Panc1 (cell line): ENCODE measurements at regions not wholly inside any gene's neighbourhood (a gene's known extent, or its start where the extent isn't known, plus 50 kb on each side); places are given as distances from the start of the nearest gene placed in this dataset.

Experiments
- ATAC-seq: fragments of 200-7000 bp; cut with Tn5 transposase; 2 replicates; pipeline ENCODE4 v1.9.1; 2020; ENCODE audit warnings: mild to moderate bottlenecking, moderate library complexity
- BruUV-seq: library from RNA; stranded (reverse); fragments of 400-500 nt; replicated peaks from 2 replicates; lab custom pipeline; 2021; lab: Mats Ljungman, UMichigan
- CTCF ChIA-PET: fragments of 300-600 bp; sonication (Branson Sonifier 250); formaldehyde crosslinking; loops from one replicate; lab custom pipeline; 2022; ENCODE audit warnings: antibody characterized with exemption; lab: Charles Lee
- POLR2A ChIA-PET: fragments of 300-600 bp; sonication (Branson Sonifier 250); formaldehyde crosslinking; loops from one replicate; lab custom pipeline; 2022; ENCODE audit warnings: antibody characterized with exemption; lab: Charles Lee
- DNase-seq: peaks from one replicate; pipeline ENCODE4 v3.0.0-alpha.2; 2010; ENCODE audit warnings: low read depth, low spot score
- H3K27ac ChIP-seq: 2 replicates; pipeline ENCODE4 v1.5.1; 2011; ENCODE audit warnings: mild to moderate bottlenecking, low read length, inconsistent platforms
- H3K27me3 ChIP-seq: fragments of 200-500 bp; sonication (Bioruptor generic); 2 replicates; pipeline ENCODE4 v1.6.0; 2014; ENCODE audit warnings: low read length, inconsistent platforms; ENCODE audit not compliant: control insufficient read depth, insufficient read depth
- H3K36me3 ChIP-seq: fragments of 200-500 bp; sonication (Bioruptor generic); 2 replicates; pipeline ENCODE4 v1.5.1; 2014; ENCODE audit warnings: inconsistent platforms, mild to moderate bottlenecking, low read length, moderate library complexity; ENCODE audit not compliant: control insufficient read depth, insufficient read depth
- H3K4me1 ChIP-seq: 2 replicates; pipeline ENCODE4 v1.5.1; 2011; ENCODE audit warnings: inconsistent platforms, mild to moderate bottlenecking, low read length, moderate library complexity; ENCODE audit not compliant: control insufficient read depth, insufficient read depth
- H3K4me3 ChIP-seq, 2 experiments: 2 replicates each; pipeline ENCODE4 v1.5.1; 2011 to 2012; ENCODE audit warnings: low read depth in 2 of 2, low read length in 2 of 2, mild to moderate bottlenecking in 2 of 2, inconsistent platforms in 1 of 2, moderate library complexity in 1 of 2
- H3K9me3 ChIP-seq: fragments of 200-500 bp; sonication (Bioruptor generic); 2 replicates; pipeline ENCODE4 v1.5.1; 2014; ENCODE audit warnings: low read depth, mild to moderate bottlenecking, inconsistent platforms, low read length, moderate library complexity; ENCODE audit not compliant: control insufficient read depth, insufficient read depth
- POLR2AphosphoS5 ChIP-seq: IDR thresholded peaks from 2 replicates; pipeline ENCODE4 v1.6.1; 2012; ENCODE audit warnings: mild to moderate bottlenecking, low read depth, low read length, moderate library complexity
- REST ChIP-seq, 2 experiments: IDR thresholded peaks; 2 replicates each; pipeline ENCODE4 v1.6.1; 2011 to 2012; ENCODE audit warnings: low read depth in 2 of 2, control low read depth in 1 of 2, low read length in 1 of 2, mild to moderate bottlenecking in 1 of 2, moderate library complexity in 1 of 2; ENCODE audit not compliant: insufficient read depth in 1 of 2
- SIN3A ChIP-seq: IDR thresholded peaks from 2 replicates; pipeline ENCODE4 v1.6.1; 2012; ENCODE audit warnings: low read depth, mild to moderate bottlenecking, low read length, moderate library complexity, borderline replicate concordance; ENCODE audit not compliant: insufficient read depth
- TCF7L2 ChIP-seq: IDR thresholded peaks from 2 replicates; pipeline ENCODE4 v1.6.1; 2011; ENCODE audit warnings: mild to moderate bottlenecking, low read depth, low read length, inconsistent platforms
- in situ Hi-C: cut with HindIII; loops from 2 replicates; pipeline ENCODE4 v1.10.0; 2016; ENCODE audit warnings: low sequenced_read_pairs, low pct_unique_long_range_greater_than_20kb
- intact Hi-C: fragments of 100-400 bp; cut with micrococcal nuclease; formaldehyde crosslinking; loops from one replicate; pipeline ENCODE4 v1.10.0; 2022; ENCODE audit not compliant: unreplicated experiment
- TF ChIP-seq, protein P1 (sequence below): fragments of 450-650 bp; IDR thresholded peaks from 2 replicates; pipeline ENCODE4 v1.5.1; 2017; ENCODE audit warnings: mild to moderate bottlenecking

DNA sequence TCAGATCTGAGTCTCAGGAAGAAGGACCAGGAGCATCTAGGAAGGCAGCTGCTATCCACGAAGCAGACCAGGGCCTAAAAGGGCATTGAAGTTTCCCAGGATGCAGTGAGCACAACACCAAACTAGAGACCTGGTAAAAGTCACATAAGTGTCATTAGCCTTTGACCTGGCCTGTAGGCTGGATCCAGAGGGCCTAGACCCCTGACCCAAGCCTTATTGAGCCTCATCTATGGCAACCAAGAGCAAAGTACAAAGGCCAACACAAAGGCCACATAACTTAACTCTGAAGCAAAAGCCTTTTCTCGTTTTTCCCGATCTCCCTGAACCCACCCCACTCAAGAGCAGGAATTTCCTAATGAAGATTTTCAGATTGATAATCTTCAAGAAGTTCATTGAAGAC, 127.3 kb upstream of the SRD5A2 start:
- H3K27me3 ChIP-seq, result no peaks in the 10 kb centered on the region; the same call in 1 of the 2 replicates
- TF ChIP-seq REST (IDR thresholded peaks at IDR 0.05; ENCODE audit: insufficient read depth in 1 of 2, low read depth in 2 of 2, low read length in 1 of 2) (no peak), SIN3A (no peak), TCF7L2 (no peak), POLR2AphosphoS5 (no peak)
- TF ChIP-seq, protein P1, sequence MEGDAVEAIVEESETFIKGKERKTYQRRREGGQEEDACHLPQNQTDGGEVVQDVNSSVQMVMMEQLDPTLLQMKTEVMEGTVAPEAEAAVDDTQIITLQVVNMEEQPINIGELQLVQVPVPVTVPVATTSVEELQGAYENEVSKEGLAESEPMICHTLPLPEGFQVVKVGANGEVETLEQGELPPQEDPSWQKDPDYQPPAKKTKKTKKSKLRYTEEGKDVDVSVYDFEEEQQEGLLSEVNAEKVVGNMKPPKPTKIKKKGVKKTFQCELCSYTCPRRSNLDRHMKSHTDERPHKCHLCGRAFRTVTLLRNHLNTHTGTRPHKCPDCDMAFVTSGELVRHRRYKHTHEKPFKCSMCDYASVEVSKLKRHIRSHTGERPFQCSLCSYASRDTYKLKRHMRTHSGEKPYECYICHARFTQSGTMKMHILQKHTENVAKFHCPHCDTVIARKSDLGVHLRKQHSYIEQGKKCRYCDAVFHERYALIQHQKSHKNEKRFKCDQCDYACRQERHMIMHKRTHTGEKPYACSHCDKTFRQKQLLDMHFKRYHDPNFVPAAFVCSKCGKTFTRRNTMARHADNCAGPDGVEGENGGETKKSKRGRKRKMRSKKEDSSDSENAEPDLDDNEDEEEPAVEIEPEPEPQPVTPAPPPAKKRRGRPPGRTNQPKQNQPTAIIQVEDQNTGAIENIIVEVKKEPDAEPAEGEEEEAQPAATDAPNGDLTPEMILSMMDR, result no peak
- H3K36me3 ChIP-seq, result no peaks in the 10 kb centered on the region
- no peak for DNase-seq
- H3K27ac ChIP-seq, result no peak overlapping the region
- ATAC-seq, result no peak
- H3K9me3 ChIP-seq, result no peaks in the 10 kb centered on the region
- intact Hi-C loops (no loop called here), in situ Hi-C loops (no loop called here)
- POLR2A ChIA-PET, result no interaction called here
- H3K4me3 ChIP-seq, result no peak overlapping the region
- CTCF ChIA-PET, result no interaction called here
- no peaks in the 10 kb centered on the region for H3K4me1 ChIP-seq
- no TSS peak for BruUV-seq

DNA sequence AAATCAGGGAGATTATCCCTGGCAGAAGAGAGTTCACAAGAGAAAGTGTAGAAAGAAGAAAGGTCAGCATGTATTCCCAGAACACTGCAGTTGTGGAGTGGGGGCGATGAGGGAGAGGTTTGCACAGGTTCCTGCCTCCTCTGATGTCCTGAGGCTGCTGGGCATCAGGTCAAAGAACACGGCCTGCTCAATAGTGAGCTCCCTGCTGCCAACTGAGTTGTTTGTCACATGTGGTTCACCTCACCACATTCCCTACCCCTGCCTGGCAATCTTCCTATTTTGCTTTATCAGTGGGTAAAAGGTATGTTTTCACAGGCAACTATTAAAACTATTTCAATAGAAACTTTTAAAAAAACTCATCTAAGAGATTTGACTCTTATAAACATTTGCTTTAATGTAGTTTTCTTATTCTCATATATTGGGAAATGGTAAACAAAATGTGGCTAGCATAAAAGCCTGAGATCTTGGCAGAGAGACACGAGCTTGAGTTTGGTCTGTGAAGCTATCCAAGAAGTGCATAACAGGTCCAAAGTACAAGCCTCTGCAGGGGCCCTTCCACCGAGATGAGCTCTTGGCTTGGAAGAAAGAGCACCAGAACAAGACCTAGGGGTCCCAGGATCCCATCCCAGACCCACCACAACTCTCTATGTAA, 123.9 kb upstream of the SRD5A2 start:
- no TSS peak for BruUV-seq

More for the DNA sequence above, 123.9 kb upstream of the SRD5A2 start:
- no peak for TF ChIP-seq SIN3A
- TF ChIP-seq, protein P1, result no peak
- no peak for TF ChIP-seq TCF7L2
- no peak for TF ChIP-seq POLR2AphosphoS5
- TF ChIP-seq REST (IDR thresholded peaks at IDR 0.05; ENCODE audit: insufficient read depth in 1 of 2, low read depth in 2 of 2, low read length in 1 of 2), result no peak
- DNase-seq, result no peak
- intact Hi-C loops (no loop called here), in situ Hi-C loops (no loop called here)
- no peak overlapping the region for H3K4me3 ChIP-seq
- ChIA-PET POLR2A (no interaction called here), CTCF (no interaction called here)
- no peak for ATAC-seq
- no peaks in the 10 kb centered on the region; the same call in 1 of the 2 replicates for H3K27me3 ChIP-seq
- H3K4me1 ChIP-seq, result no peaks in the 10 kb centered on the region
- no peak overlapping the region for H3K27ac ChIP-seq
- no peaks in the 10 kb centered on the region for H3K36me3 ChIP-seq
- no peaks in the 10 kb centered on the region for H3K9me3 ChIP-seq
